GM19463 (cell line): ENCODE measurements at regions not wholly inside any gene's neighbourhood (a gene's known extent, or its start where the extent isn't known, plus 50 kb on each side); places are given as distances from the start of the nearest gene placed in this dataset.

ENCODE experiments used
- ATAC-seq: cut with Tn5 transposase; IDR thresholded peaks from one replicate; pipeline ENCODE4 v1.9.1; 2021; ENCODE audit warnings: mild to moderate bottlenecking, moderate library complexity; ENCODE audit not compliant: unreplicated experiment

- ATAC-seq = no peak
Measured at GRCh38 chr7:50210706-50211115, 93.8 kb upstream of the IKZF1 start.

DNA sequence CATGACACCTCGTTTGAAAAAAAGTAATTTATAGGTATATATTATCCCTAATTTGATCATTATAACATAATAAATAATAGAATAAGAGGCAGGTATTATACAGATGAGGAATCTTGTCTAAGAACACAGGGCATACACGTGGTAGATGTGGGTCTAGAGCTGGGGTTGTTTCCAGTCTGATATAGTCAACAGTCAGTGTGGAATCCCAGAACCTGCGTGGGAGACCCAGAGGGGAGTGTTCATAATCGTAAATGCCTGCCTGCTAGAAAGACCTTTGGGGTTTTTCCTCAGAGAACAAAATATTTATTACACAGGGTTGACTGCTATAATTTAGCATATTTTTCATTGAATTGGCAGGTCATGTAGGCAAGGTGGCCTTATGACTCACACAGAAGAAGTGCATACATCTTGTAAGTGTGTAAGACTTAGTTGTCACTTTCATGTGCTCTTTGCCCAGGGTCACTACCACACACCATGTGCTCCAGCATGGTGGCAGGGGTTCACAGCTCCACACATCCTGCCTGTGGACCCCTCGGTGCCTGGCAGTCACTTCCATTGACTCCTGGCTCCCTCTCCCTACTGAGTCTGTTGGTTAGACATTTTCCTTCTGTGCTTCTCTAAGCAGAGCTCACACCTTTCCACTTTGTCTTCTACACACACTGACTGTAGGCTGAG lies 94.9 kb upstream of the IKZF1 start:
- no peak for ATAC-seq

DNA sequence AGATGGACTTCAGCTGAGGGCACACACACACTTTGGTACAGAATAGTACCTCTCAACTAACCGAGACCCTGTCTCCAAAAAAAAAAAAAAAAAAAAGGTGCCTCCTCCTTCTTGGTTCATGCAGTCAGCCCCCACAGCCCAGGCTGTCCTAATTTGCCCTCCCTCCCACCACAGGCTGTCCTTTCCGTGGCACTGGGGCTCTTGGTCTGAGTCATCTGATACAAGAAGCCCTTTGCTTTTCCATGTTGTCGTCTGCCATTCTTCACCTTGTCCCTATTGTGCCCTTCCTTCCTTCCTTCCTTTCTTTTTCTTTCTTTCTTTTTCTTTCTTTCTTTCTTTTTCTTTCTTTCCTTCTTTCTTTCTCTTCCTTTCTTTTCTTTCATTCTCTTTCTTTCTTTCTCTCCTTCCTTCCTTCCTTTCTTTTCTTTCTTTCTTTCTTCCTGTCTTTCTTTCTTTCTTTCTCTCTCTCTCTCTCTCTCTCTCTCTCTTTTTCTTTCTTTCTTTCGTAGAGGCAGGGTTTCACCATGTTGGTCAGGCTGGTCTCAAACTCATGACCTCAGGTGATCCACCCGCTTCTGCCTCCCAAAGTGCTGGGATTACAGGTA lies 96.0 kb upstream of the IKZF1 start:
- no peak for ATAC-seq

DNA sequence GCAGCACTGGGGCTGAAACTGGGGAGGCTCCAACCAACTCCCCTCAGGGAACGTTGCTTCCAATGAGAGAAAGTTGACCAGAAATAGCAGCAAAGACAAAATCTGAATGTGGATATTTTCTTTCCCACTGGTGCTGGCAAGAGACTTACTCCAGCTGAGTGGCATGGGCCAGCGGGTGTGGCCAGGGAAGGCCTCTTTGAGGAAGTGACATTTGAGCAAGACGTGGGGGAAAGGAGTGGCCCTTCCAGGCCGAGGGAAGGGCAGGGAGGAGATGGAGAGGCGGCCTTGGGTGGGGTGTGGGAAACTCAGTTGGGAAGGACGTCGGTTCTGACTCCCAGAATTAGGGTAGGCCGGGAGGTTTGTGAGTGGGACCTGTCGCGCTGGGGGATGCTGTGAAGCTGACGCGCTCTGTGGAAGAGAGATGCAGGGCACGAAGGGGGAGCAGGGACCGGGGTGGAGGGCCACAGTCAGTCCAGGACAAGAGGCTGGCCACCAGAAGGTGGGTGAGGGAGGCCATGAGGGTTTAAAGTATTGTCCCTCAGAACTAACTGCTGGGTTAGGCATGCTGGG lies 96.7 kb upstream of the IKZF1 start:
- no peak for ATAC-seq

DNA sequence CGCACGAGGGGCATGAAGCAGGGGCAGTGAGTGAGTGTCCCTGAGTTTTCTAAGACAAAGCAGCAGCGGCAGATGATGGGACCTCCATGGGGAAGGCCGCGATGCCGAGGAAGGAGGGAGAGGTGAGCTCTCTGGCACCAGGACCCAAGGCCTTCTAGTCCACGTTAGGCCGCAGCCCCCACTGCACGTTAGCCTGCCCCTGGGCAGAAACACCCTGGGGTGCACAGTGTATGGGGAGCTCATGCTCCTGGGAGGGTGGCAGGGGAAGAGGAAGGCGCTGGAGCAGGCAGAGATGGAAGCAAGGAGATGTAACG lies 97.3 kb upstream of the IKZF1 start:
- no peak for ATAC-seq

- no peak for ATAC-seq
Measured at GRCh38 chr7:50206453-50207250, 97.9 kb upstream of the IKZF1 start.

GRCh38 chr7:50205011-50205410 lies 99.5 kb upstream of the IKZF1 start:
- ATAC-seq = no peak

GRCh38 chr7:50204581-50204980 lies 99.9 kb upstream of the IKZF1 start:
- ATAC-seq = no peak

DNA sequence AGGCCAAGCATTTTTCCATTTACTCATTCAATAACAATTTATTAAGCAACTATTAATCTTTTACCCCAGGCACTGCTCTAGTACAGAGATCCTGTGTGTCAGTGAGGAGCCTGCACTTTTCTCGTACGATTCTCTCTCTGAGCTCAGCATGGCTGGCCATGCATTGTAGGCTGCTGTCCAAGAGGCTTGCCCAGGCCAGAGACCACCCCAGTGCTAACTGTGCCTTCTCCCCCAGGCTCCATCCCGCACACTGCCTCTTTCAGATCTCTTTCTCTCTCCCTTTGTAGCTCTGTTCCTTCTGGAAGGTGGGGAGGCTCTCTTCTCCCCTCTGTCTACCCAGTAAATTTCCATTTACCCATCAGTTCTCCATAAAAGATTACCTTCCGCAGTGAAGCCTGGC lies 101.0 kb upstream of the IKZF1 start:
- no peak for ATAC-seq

DNA sequence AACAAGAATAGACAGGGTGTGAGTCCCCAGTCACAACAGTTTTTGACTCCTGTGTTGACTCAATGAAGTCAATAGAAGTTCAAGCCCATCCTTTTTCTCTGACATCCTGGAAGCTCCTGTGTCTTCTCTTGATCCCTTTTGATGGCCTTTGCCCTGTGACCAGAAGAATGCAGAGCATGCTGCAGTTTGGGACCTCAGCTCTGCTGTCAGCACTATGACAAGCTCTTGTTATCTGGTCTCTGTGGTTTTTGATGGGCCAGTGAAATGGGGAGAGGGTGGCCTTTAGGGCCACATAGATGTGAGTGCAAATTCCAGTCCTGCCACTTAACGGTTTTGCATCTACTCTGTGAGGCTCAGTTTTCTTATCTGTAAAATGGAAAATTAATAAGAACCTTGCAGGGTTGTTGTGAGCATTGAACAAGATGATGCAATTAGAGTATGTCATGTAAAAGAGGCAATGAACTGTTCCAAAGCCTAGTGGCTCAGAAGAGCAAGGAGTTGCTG lies 102.4 kb upstream of the IKZF1 start:
- ATAC-seq = no peak

- no peak for ATAC-seq
Measured at GRCh38 chr7:50199824-50200223, 104.7 kb upstream of the IKZF1 start.

DNA sequence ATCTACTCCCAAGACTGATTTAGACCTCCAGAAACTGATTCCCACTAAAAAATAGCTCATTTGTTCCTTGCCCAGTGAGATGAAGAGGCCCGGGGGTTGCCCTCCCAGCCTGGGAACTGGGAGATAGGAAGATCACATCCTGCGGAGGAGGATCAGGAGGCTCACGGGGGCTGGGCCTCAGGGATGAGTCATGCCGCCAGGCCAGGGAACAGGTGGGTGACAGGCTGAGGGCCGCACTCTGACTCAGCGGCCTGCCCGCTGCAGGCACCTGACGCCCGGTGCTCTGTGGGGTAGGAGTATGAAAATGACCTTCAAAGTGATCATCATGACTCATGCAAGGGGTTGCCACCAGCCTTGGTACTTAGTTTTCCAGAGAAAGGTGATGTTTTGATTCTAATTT lies 104.5 kb upstream of the ZPBP start:
- peak; percentile 98 for ATAC-seq

GRCh38 chr7:50196719-50197118 lies 103.7 kb upstream of the ZPBP start:
- no peak for ATAC-seq

DNA sequence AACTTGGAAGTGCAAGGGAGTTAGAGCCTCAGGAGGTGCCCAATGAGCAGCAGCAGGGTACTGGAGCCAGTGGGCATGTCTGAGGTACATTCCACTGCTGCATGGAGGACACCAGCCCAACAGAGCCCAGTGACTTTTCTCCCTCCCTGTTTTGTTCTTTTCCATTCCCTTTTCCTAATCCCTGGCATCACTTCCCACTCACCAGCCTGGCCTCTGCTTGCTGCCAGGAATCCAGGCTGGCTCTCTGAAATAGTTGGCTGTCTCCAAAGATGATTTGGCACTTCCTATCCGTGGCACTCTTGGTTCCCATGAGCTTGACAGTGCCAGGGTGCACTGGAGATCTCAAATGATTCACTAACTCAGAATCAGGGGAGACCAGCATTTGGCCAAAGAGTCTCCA lies 97.7 kb upstream of the ZPBP start:
- ATAC-seq = no peak

DNA sequence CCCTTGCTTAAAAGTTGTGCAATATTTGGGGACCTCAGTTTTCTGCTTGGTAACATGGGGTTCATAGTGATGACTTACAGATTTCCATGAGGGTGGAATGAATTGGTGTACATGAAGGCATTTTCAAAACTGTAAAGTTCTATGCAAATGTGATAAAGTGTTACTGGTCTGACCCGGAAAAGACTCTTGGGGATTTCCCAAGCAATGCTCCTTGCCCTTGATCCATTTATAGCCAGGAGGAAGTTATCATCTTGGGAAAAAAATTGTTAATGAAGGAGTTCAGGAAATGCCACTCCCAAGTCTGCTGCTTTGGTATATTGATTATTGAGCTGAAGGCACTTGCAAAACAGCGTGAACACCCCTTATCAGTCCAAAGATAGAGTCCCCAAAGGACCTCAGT lies 96.3 kb upstream of the ZPBP start:
- no peak for ATAC-seq

DNA sequence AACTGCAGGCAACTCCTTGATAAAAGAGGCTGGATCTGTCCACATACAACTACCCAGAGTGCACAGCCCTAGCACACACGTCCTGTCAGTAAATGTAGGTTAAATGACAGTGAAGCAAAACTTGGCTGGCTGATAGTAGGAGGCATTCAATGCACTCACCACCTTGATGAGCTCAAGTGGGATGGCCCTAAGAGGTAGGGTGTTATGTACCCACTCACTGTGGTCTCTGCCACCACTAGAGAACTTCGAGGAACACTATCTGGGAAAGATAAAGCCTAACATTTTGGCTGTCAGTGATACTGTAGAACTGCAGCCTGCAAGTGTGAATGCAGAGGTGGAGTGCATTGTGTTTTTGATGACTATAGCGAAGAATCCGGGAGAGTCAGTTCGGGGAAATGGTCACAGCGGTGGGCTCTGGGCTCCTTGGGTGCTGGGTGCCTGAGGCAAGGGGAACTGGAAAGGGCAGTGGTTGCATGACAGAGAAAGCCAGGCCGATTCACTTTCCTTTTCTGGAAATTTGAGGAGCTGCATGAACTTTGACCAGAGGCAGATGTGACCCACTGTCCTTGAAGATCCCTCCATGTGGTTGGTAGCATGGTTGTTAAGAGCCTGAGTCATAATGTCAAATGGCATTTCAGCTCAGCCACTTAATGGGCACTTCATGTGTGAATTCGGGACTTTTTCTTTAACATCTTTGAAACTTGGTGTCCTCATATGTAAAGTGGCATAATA lies 93.1 kb upstream of the ZPBP start:
- no peak for ATAC-seq

DNA sequence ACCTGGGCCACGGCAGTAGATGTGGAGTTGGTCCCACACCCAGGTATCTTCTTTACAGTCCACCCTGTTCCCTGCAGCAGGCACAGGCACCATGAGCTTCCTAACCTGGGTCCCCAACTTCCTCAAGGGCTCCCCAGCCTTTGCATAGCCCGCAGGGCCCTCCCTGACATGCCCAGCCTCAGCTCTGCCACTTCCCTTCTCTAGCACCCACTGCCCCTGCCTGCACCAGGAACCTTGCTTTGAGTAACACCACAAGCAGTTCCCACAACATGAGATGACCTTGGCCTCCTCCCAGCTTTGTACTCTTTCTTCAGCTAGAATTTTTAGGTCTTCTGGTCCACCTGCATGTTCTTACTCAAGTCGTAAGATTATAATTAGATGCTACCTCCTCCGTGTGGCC lies 92.2 kb upstream of the ZPBP start:
- no peak for ATAC-seq

- no peak for ATAC-seq
Measured at GRCh38 chr7:50184271-50184990, 91.4 kb upstream of the ZPBP start.

DNA sequence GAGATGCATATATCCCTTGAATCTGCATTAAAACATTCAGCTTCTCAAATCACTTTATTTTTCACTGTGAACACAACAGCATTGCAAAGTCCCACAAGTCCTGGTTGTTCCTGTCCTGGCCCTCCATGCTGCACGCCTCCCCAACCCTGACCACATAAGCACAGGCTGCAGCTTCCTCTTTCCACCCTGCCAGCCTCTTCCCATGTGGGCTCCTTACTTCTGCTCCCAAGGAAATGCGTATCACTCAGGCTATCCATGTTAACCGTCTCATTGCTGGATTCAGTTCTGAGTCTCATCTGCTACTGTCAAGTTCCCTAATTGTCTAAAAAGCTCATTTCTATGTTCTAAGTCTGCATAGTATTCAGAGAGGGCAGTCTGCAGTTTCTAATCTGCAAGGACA lies 89.7 kb upstream of the ZPBP start:
- ATAC-seq = no peak

- ATAC-seq = no peak
Measured at GRCh38 chr7:50181081-50181480, 88.0 kb upstream of the ZPBP start.

DNA sequence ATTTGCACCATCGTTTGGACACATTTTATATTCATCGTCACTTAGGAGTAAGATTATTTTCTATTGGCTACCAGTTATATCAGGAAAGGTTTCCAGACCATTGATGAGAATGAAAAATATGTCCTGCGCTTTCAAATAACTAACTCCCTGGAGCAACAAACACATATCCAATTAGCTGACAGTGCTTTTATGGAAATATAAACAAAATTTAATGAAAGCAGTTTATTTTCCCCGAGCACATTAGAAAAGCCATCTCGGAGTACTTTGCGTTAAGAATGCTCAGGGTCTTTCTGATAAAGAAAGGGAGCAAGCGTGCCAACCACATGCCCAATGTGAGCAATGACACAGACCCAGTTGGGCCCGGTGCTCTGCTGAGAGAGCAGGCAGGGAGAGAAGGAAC lies 85.1 kb upstream of the ZPBP start:
- ATAC-seq = no peak
